ENCODE measurements at regions not wholly inside any gene's neighbourhood (a gene's known extent, or its start where the extent isn't known, plus 50 kb on each side); places are given as distances from the start of the nearest gene placed in this dataset.

DNA sequence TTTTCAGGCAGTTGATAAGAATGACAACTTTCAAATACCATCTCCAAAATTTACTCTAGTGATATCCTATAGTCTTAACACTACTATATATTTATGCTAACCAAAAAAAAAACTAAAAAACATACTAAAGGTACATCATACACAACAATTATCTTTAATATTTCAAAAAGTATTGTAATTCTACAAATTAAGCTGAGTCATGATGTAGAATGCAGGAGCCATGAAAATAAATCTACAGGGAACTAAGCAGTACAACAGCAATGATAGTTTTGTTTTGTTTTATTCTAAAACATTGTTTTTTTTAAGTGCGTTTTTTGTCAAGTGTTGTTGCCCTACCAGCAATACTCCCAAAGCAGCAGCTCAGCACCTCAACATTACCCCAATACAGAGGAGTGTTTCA, 314.3 kb downstream of the FSIP2 start:
- TF ChIP-seq, protein P1, sequence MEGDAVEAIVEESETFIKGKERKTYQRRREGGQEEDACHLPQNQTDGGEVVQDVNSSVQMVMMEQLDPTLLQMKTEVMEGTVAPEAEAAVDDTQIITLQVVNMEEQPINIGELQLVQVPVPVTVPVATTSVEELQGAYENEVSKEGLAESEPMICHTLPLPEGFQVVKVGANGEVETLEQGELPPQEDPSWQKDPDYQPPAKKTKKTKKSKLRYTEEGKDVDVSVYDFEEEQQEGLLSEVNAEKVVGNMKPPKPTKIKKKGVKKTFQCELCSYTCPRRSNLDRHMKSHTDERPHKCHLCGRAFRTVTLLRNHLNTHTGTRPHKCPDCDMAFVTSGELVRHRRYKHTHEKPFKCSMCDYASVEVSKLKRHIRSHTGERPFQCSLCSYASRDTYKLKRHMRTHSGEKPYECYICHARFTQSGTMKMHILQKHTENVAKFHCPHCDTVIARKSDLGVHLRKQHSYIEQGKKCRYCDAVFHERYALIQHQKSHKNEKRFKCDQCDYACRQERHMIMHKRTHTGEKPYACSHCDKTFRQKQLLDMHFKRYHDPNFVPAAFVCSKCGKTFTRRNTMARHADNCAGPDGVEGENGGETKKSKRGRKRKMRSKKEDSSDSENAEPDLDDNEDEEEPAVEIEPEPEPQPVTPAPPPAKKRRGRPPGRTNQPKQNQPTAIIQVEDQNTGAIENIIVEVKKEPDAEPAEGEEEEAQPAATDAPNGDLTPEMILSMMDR (IDR thresholded peaks at IDR 0.05) = no peak
- TF ChIP-seq POLR2A (IDR thresholded peaks at IDR 0.05) = no peak
